PC-9 (cell line): ENCODE measurements at regions not wholly inside any gene's neighbourhood (a gene's known extent, or its start where the extent isn't known, plus 50 kb on each side); places are given as distances from the start of the nearest gene placed in this dataset.

ENCODE experiments used
- BruUV-seq: library from RNA; stranded (reverse); fragments of 400-500 nt; replicated peaks from 2 replicates; lab custom pipeline; 2021; lab: Mats Ljungman, UMichigan
- CTCF ChIA-PET: fragments of 300-600 bp; sonication (Branson Sonifier 250); formaldehyde crosslinking; loops from one replicate; lab custom pipeline; 2022; ENCODE audit warnings: antibody characterized with exemption; lab: Charles Lee
- POLR2A ChIA-PET: fragments of 300-600 bp; sonication (Branson Sonifier 250); formaldehyde crosslinking; loops from one replicate; lab custom pipeline; 2022; ENCODE audit warnings: antibody characterized with exemption; ENCODE audit not compliant: unreplicated experiment; lab: Charles Lee
- DNase-seq, 2 experiments: peaks; one replicate each; pipeline versions ENCODE4 v3.0.0 to v3.0.0-alpha.2; 2015 to 2022; ENCODE audit warnings: mixed read lengths in 1 of 2
- H2AFZ ChIP-seq: fragments of 200-600 bp; sonication (generic); 2 replicates; pipeline ENCODE4 v1.8.1; 2017; ENCODE audit warnings: antibody characterized with exemption
- H3F3A ChIP-seq: fragments of 200-600 bp; sonication (generic); 2 replicates; pipeline ENCODE4 v1.8.1; 2017; ENCODE audit warnings: antibody characterized with exemption, mild to moderate bottlenecking, low read depth; ENCODE audit not compliant: insufficient read depth
- H3K27ac ChIP-seq: fragments of 200-600 bp; sonication (generic); 2 replicates; pipeline ENCODE4 v1.6.1; 2016; ENCODE audit warnings: mixed run types
- H3K27me3 ChIP-seq: fragments of 200-600 bp; sonication (generic); 2 replicates; pipeline ENCODE4 v1.6.1; 2016; ENCODE audit warnings: low read depth, mixed run types; ENCODE audit not compliant: insufficient read depth
- H3K36me3 ChIP-seq: fragments of 200-600 bp; sonication (generic); 2 replicates; pipeline ENCODE4 v1.6.1; 2016; ENCODE audit warnings: low read depth, mixed run types
- H3K4me1 ChIP-seq: fragments of 200-600 bp; sonication (generic); replicated peaks from 2 replicates; pipeline ENCODE4 v1.6.1; 2016; ENCODE audit warnings: mixed run types; ENCODE audit not compliant: insufficient read depth
- H3K4me2 ChIP-seq: fragments of 200-600 bp; sonication (generic); 2 replicates; pipeline ENCODE4 v1.6.1; 2017; ENCODE audit warnings: mixed run types
- H3K4me3 ChIP-seq: fragments of 200-600 bp; sonication (generic); 2 replicates; pipeline ENCODE4 v1.6.1; 2016; ENCODE audit warnings: mixed run types
- H3K79me2 ChIP-seq: fragments of 200-600 bp; sonication (generic); 2 replicates; pipeline ENCODE4 v1.6.1; 2017; ENCODE audit warnings: low read depth, mixed run types
- H3K9me2 ChIP-seq: fragments of 200-600 bp; sonication (generic); 2 replicates; pipeline ENCODE4 v1.8.1; 2017; ENCODE audit warnings: mild to moderate bottlenecking; ENCODE audit not compliant: insufficient read depth
- H3K9me3 ChIP-seq: fragments of 200-600 bp; sonication (generic); 2 replicates; pipeline ENCODE4 v1.8.1; 2016; ENCODE audit warnings: low read depth; ENCODE audit not compliant: insufficient read depth
- H4K20me1 ChIP-seq: fragments of 200-600 bp; sonication (generic); 2 replicates; pipeline ENCODE4 v1.8.1; 2017; ENCODE audit not compliant: insufficient read depth
- CTCF ChIP-seq: fragments of 200-600 bp; sonication (generic); conservative IDR thresholded peaks from 2 replicates; pipeline ENCODE4 v1.6.1; 2017; ENCODE audit warnings: mixed run types, antibody characterized with exemption, mild to moderate bottlenecking, moderate library complexity
- EZH2 ChIP-seq: fragments of 200-600 bp; sonication (generic); IDR thresholded peaks from 2 replicates; pipeline ENCODE4 v1.8.0; 2017; ENCODE audit warnings: antibody characterized with exemption, low read depth
- intact Hi-C: fragments of 100-400 bp; cut with micrococcal nuclease; formaldehyde crosslinking; loops from one replicate; pipeline ENCODE4 v1.10.0; 2022; ENCODE audit not compliant: unreplicated experiment

- BruUV-seq, result no TSS peak
- ChIA-PET POLR2A (no interaction called here), CTCF (no interaction called here)
- TF ChIP-seq EZH2 (no peak), CTCF (no peak)
- H3K79me2 ChIP-seq, result no peaks in the 10 kb centered on the region
- no peaks in the 10 kb centered on the region for H4K20me1 ChIP-seq
- H3K4me1 ChIP-seq, result no peaks in the 10 kb centered on the region
- no peaks in the 10 kb centered on the region for H3K9me2 ChIP-seq
- no peak overlapping the region for H3K4me2 ChIP-seq
- H3F3A ChIP-seq, result no peaks in the 10 kb centered on the region
- peaks cover 58% of the 10 kb centered on the region for H3K27me3 ChIP-seq
- H2AFZ ChIP-seq, result no peak overlapping the region
- no peak overlapping the region for H3K27ac ChIP-seq
- no peak overlapping the region for H3K4me3 ChIP-seq
- DNase-seq, result no peak
- intact Hi-C loops, result no loop called here
- no peaks in the 10 kb centered on the region for H3K36me3 ChIP-seq
- H3K9me3 ChIP-seq, result no peaks in the 10 kb centered on the region
Measured at GRCh38 chr2:133968446-133968845, 285.4 kb upstream of the MGAT5 start.

GRCh38 chr2:133970641-133971040 is 283.2 kb upstream of the MGAT5 start:
- Histone ChIP-seq H3K36me3 (no peaks in the 10 kb centered on the region), H3K9me3 (no peaks in the 10 kb centered on the region), H4K20me1 (no peaks in the 10 kb centered on the region), H3K4me2 (no peak overlapping the region), H3K79me2 (no peaks in the 10 kb centered on the region), H3K9me2 (no peaks in the 10 kb centered on the region), H3K4me1 (no peaks in the 10 kb centered on the region), H3K27me3 (peaks cover 75% of the 10 kb centered on the region), H2AFZ (no peak overlapping the region), H3K27ac (no peak overlapping the region), H3K4me3 (no peak overlapping the region), H3F3A (no peaks in the 10 kb centered on the region)
- BruUV-seq, result no TSS peak
- intact Hi-C loops, result no loop called here
- no peak for DNase-seq
- CTCF ChIA-PET, result no interaction called here
- POLR2A ChIA-PET, result no interaction called here
- TF ChIP-seq CTCF (no peak), EZH2 (no peak)

GRCh38 chr2:133972297-133972696 is 281.6 kb upstream of the MGAT5 start:
- no TSS peak for BruUV-seq
- POLR2A ChIA-PET, result no interaction called here

More at GRCh38 chr2:133972297-133972696, 281.6 kb upstream of the MGAT5 start:
- Histone ChIP-seq H3K79me2 (no peaks in the 10 kb centered on the region), H3F3A (no peaks in the 10 kb centered on the region), H3K27ac (no peak overlapping the region), H3K9me2 (no peaks in the 10 kb centered on the region), H3K4me1 (no peaks in the 10 kb centered on the region), H4K20me1 (no peaks in the 10 kb centered on the region), H3K9me3 (no peaks in the 10 kb centered on the region), H3K27me3 (peaks cover 71% of the 10 kb centered on the region), H2AFZ (no peak overlapping the region), H3K36me3 (no peaks in the 10 kb centered on the region), H3K4me3 (no peak overlapping the region), H3K4me2 (no peak overlapping the region)
- no peak for DNase-seq
- CTCF ChIA-PET, result no interaction called here
- TF ChIP-seq EZH2 (no peak), CTCF (no peak)
- intact Hi-C loops, result no loop called here
